C4-2B (cell line): ENCODE measurements at regions not wholly inside any gene's neighbourhood (a gene's known extent, or its start where the extent isn't known, plus 50 kb on each side); places are given as distances from the start of the nearest gene placed in this dataset.
"Not testable (repeated sequence)": the region's sequence is repeated elsewhere in the genome, so short reads cannot be mapped to it uniquely, and the experiment has no call there.

Experiments used
- H3K27ac ChIP-seq: fragments of 450-650 bp; 2 replicates; pipeline ENCODE4 v1.5.1; 2017
- CTCF ChIP-seq: fragments of 450-650 bp; conservative IDR thresholded peaks from 2 replicates; pipeline ENCODE4 v1.5.1; 2017; ENCODE audit warnings: mild to moderate bottlenecking
- ZFX ChIP-seq: fragments of 450-650 bp; IDR thresholded peaks from 2 replicates; pipeline ENCODE4 v1.6.1; 2017

- TF ChIP-seq ZFX (no peak), CTCF (no peak)
- H3K27ac ChIP-seq, result no peak overlapping the region
Measured at GRCh38 chr2:239596792-239597191, 196.0 kb upstream of the HDAC4 start.

DNA sequence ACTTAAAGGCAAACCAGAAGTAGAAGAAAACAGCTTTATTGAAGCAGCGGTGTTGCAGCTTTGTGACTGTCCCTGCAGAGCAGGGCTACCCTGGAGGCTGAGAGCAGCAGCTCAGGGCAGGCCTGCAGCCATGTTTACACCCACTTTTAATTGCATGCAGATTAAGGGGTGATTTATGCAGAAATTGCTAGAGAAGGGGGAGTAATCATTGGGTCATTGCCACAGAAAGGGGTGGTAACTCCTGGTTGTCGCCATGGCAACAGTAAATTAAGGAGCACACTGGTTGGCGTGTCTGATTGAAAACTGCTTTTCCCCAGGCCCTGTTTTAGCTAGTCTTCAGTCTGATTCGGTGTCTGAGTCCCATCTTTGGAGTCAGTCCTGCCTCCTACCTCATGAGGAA, 195.4 kb upstream of the HDAC4 start:
- no peak overlapping the region for H3K27ac ChIP-seq
- TF ChIP-seq CTCF, result no peak
- no peak for TF ChIP-seq ZFX

GRCh38 chr2:239595726-239596125, 194.9 kb upstream of the HDAC4 start:
- no peak overlapping the region for H3K27ac ChIP-seq
- TF ChIP-seq ZFX (no peak), CTCF (no peak)

DNA sequence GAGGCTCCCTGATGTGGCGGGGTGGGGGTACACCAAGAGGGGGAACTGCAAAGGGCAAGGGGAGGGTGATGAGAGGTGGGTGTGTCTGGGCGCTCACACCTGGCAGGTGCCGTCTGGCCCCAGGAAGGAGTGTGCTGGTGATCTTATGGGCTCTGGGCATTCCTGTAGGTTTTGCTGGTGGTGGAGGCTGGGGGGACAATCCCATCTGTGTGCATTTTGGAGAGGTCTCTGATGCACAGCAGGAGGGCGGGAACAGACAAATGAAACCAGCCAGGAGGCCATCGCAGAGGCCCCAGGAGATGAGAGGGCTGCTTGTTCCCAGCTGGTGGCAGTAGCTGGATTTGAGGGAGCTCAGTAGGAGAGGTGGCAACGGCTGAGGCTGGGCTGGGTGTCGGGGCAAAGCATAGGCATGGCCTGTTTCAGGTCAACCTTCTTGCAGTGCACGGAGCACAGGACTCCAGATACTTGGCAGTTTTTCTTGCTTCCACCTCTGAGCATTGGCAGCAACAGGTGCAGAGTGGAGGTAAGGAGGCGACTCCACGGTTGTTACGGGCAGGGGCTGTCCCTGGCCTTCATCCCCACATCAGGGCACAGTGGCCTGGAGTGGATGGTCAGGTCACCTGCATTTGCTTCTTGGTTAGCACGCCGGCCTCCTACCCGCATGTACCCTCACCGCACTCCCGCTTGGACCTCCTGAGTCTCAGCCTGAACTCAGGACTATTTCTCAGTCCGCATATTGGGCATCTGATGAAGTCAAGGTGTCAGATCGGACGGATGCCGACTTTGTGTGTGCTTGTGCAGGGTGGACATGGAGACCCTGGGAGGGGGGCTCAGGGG, 194.2 kb upstream of the HDAC4 start:
- TF ChIP-seq ZFX, result no peak
- TF ChIP-seq CTCF, result no peak
- no peak overlapping the region for H3K27ac ChIP-seq

GRCh38 chr2:239594019-239594771, 193.4 kb upstream of the HDAC4 start:
- no peak for TF ChIP-seq CTCF
- TF ChIP-seq ZFX, result no peak
- no peak overlapping the region for H3K27ac ChIP-seq

DNA sequence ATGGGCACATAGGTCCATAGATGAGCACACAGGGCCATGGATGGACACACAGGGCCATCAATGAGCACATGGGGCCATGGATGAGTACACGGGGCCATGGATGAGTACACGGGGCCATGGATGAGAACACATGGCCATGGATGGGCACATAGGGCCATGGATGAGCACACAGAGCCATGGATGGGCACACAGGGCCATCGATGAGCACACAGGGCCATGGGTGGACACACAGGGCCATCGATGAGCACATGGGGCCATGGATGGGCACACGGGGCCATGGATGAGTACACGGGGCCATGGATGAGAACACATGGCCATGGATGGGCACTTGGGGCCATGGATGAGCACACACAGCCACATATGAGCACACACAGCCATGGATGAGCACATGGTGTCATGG, 192.6 kb upstream of the HDAC4 start:
- no peak overlapping the region for H3K27ac ChIP-seq
- TF ChIP-seq ZFX (no peak), CTCF (no peak)

DNA sequence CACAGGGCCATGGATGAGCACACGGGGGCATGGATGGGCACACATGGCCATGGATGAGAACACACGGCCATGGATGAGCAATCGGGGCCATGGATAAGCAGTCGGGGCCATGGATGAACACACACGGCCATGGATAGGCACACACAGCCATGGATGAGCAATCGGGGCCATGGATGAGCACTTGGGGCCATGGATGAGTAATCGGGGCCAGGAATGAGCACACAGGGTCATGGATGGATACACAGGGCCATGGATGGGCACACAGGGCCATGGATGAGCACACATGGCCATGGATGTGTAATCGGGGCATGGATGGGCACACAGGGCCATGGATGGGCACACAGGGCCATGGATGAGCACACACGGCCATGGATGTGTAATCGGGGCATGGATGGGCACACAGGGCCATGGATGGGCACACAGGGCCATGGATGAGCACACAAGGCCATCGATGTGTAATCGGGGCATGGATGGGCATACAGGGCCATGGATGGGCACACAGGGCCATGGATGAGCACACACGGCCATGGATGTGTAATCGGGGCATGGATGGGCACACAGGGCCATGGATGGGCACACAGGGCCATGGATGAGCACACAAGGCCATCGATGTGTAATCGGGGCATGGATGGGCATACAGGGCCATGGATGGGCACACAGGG, 191.9 kb upstream of the HDAC4 start:
- not testable (repeated sequence) for H3K27ac ChIP-seq
